ENCODE measurements at regions not wholly inside any gene's neighbourhood (a gene's known extent, or its start where the extent isn't known, plus 50 kb on each side); places are given as distances from the start of the nearest gene placed in this dataset.

DNA sequence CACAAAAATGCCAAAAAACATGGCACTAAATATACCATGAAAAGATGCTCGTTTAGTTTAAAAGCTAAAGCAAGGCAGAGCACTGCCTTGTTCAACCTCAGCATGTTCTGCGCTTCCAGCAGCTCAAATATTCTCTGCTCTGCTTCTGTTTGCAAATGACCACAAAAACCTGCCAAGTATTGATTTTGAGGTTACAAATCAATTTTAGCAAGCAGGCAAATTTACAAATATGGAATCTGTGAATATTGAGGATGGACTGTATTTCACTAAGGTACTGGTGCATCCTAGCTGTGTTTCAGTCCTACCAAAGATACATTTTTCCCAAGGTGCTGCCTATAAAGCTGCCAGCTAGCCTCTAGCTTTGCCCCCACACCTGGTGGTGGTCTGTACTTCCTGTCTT lies 449.9 kb downstream of the PREX1 start (continued):
- TF ChIP-seq ZNF512 (CRISPR knock-in tag; IDR thresholded peaks at IDR 0.05) (no peak), ZNF780A (CRISPR knock-in tag; IDR thresholded peaks at IDR 0.05) (no peak), ETV6 (CRISPR knock-in tag; conservative IDR thresholded peaks at IDR 0.05) (no peak), MTERF4 (CRISPR knock-in tag; IDR thresholded peaks at IDR 0.05) (no peak), CBX5 (CRISPR knock-in tag; IDR thresholded peaks at IDR 0.05; ENCODE audit: borderline replicate concordance) (no peak), ZBTB42 (CRISPR knock-in tag; IDR thresholded peaks at IDR 0.05) (no peak), MXD1 (CRISPR knock-in tag; IDR thresholded peaks at IDR 0.05) (no peak), FIP1L1 (IDR thresholded peaks at IDR 0.05; ENCODE audit: borderline replicate concordance, insufficient read depth, low read depth, low read length) (no peak), FOXC1 (CRISPR knock-in tag; IDR thresholded peaks at IDR 0.05; ENCODE audit: borderline replicate concordance) (no peak), FOXA1 (IDR thresholded peaks at IDR 0.05) (no peak), FOXA1 (CRISPR knock-in tag; IDR thresholded peaks at IDR 0.05) (0 out of 2 replicates have a peak, but pooled peaks have one; percentile 11), TP53 (CRISPR knock-in tag; conservative IDR thresholded peaks at IDR 0.05) (no peak), JARID2 (CRISPR knock-in tag; IDR thresholded peaks at IDR 0.05; ENCODE audit: insufficient replicate concordance) (no peak), PAWR (CRISPR knock-in tag; IDR thresholded peaks at IDR 0.05; ENCODE audit: borderline replicate concordance) (no peak), ZBTB7B (CRISPR knock-in tag; IDR thresholded peaks at IDR 0.05) (0 out of 2 replicates have a peak, but pooled peaks have one; percentile 28), KAT7 (CRISPR knock-in tag; IDR thresholded peaks at IDR 0.05; ENCODE audit: borderline replicate concordance) (no peak)
- TF ChIP-seq, protein P1, sequence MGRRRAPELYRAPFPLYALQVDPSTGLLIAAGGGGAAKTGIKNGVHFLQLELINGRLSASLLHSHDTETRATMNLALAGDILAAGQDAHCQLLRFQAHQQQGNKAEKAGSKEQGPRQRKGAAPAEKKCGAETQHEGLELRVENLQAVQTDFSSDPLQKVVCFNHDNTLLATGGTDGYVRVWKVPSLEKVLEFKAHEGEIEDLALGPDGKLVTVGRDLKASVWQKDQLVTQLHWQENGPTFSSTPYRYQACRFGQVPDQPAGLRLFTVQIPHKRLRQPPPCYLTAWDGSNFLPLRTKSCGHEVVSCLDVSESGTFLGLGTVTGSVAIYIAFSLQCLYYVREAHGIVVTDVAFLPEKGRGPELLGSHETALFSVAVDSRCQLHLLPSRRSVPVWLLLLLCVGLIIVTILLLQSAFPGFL (CRISPR knock-in tag; IDR thresholded peaks at IDR 0.05) = no peak
- TF ChIP-seq, protein P2, sequence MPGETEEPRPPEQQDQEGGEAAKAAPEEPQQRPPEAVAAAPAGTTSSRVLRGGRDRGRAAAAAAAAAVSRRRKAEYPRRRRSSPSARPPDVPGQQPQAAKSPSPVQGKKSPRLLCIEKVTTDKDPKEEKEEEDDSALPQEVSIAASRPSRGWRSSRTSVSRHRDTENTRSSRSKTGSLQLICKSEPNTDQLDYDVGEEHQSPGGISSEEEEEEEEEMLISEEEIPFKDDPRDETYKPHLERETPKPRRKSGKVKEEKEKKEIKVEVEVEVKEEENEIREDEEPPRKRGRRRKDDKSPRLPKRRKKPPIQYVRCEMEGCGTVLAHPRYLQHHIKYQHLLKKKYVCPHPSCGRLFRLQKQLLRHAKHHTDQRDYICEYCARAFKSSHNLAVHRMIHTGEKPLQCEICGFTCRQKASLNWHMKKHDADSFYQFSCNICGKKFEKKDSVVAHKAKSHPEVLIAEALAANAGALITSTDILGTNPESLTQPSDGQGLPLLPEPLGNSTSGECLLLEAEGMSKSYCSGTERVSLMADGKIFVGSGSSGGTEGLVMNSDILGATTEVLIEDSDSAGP (CRISPR knock-in tag; IDR thresholded peaks at IDR 0.05; ENCODE audit: borderline replicate concordance) = no peak
- TF ChIP-seq, protein P3, sequence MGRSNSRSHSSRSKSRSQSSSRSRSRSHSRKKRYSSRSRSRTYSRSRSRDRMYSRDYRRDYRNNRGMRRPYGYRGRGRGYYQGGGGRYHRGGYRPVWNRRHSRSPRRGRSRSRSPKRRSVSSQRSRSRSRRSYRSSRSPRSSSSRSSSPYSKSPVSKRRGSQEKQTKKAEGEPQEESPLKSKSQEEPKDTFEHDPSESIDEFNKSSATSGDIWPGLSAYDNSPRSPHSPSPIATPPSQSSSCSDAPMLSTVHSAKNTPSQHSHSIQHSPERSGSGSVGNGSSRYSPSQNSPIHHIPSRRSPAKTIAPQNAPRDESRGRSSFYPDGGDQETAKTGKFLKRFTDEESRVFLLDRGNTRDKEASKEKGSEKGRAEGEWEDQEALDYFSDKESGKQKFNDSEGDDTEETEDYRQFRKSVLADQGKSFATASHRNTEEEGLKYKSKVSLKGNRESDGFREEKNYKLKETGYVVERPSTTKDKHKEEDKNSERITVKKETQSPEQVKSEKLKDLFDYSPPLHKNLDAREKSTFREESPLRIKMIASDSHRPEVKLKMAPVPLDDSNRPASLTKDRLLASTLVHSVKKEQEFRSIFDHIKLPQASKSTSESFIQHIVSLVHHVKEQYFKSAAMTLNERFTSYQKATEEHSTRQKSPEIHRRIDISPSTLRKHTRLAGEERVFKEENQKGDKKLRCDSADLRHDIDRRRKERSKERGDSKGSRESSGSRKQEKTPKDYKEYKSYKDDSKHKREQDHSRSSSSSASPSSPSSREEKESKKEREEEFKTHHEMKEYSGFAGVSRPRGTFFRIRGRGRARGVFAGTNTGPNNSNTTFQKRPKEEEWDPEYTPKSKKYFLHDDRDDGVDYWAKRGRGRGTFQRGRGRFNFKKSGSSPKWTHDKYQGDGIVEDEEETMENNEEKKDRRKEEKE (IDR thresholded peaks at IDR 0.05) = no peak
- TF ChIP-seq, protein P4, sequence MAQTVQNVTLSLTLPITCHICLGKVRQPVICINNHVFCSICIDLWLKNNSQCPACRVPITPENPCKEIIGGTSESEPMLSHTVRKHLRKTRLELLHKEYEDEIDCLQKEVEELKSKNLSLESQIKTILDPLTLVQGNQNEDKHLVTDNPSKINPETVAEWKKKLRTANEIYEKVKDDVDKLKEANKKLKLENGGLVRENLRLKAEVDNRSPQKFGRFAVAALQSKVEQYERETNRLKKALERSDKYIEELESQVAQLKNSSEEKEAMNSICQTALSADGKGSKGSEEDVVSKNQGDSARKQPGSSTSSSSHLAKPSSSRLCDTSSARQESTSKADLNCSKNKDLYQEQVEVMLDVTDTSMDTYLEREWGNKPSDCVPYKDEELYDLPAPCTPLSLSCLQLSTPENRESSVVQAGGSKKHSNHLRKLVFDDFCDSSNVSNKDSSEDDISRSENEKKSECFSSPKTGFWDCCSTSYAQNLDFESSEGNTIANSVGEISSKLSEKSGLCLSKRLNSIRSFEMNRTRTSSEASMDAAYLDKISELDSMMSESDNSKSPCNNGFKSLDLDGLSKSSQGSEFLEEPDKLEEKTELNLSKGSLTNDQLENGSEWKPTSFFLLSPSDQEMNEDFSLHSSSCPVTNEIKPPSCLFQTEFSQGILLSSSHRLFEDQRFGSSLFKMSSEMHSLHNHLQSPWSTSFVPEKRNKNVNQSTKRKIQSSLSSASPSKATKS (CRISPR knock-in tag; IDR thresholded peaks at IDR 0.05) = no peak
